ENCODE measurements at regions not wholly inside any gene's neighbourhood (a gene's known extent, or its start where the extent isn't known, plus 50 kb on each side); places are given as distances from the start of the nearest gene placed in this dataset.

DNA sequence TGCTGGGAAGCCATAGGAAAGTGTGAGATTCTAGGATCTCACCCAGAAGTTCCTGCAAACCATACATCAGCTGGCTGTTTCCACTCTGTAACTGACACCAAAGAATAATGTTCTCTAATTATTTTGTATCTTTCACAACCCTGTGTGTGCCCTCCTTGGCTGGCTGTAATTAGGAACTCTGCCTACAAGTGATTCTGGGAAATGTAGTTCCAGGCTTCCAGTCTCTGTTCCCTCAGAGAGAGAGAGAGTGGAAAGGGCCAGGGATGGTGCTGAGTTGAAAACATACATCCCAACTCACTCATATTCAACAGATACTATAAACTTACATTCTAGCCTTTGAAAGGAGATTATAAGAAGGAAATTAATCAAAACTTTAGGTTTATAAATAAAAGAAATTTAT, 57.5 kb upstream of the C1QTNF7 start:
- ATAC-seq (no peak), DNase-seq (no peak)
- H3K27ac ChIP-seq (ENCODE audit: low read length): no peak overlapping the region
- H3K36me3 ChIP-seq (ENCODE audit: control insufficient read depth, insufficient read depth, low read length): no peaks in the 10 kb centered on the region
- intact Hi-C loops (cut with micrococcal nuclease): no loop called here
- Mint-ChIP-seq H3K36me3 (no peaks in the 10 kb centered on the region), H3K4me1 (peaks cover 7 to 11% of the 10 kb centered on the region in 2 donors), H3K4me3 (no peak overlapping the region), H3K9me3 (no peaks in the 10 kb centered on the region), H3K27ac (no peak overlapping the region), H3K27me3 (ENCODE audit: low read depth in 2 of 2) (peaks cover 0 to 6% of the 10 kb centered on the region in 2 donors)
- H3K9me3 ChIP-seq (ENCODE audit: control insufficient read depth, insufficient read depth, low read length): no peaks in the 10 kb centered on the region
- H3K4me3 ChIP-seq (ENCODE audit: low read length): no peak overlapping the region
- H3K27me3 ChIP-seq (ENCODE audit: control insufficient read depth, insufficient read depth, low read length): no peaks in the 10 kb centered on the region
- no peaks in the 10 kb centered on the region for H3K4me1 ChIP-seq (ENCODE audit: control insufficient read depth, insufficient read depth, low read length)
- TF ChIP-seq, protein P1, sequence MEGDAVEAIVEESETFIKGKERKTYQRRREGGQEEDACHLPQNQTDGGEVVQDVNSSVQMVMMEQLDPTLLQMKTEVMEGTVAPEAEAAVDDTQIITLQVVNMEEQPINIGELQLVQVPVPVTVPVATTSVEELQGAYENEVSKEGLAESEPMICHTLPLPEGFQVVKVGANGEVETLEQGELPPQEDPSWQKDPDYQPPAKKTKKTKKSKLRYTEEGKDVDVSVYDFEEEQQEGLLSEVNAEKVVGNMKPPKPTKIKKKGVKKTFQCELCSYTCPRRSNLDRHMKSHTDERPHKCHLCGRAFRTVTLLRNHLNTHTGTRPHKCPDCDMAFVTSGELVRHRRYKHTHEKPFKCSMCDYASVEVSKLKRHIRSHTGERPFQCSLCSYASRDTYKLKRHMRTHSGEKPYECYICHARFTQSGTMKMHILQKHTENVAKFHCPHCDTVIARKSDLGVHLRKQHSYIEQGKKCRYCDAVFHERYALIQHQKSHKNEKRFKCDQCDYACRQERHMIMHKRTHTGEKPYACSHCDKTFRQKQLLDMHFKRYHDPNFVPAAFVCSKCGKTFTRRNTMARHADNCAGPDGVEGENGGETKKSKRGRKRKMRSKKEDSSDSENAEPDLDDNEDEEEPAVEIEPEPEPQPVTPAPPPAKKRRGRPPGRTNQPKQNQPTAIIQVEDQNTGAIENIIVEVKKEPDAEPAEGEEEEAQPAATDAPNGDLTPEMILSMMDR (IDR thresholded peaks at IDR 0.05): no peak

DNA sequence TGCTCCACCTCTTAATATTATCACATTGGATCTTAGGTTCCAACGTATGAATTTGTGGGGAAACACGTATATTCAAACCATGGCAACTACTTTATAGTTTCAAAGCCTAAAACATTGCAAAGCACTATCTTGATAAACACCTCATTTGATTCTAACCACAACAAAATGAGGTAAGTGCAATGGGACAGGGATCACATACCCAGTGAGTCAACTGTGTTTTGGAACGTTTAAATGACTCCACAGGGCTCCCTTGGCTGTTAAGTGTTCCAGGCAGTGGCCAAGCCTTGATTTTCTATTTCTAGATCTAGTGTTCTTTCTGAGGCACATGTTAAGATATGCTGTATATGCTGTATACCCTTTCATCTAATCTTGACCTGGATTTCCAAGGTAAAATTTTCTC, 54.5 kb upstream of the C1QTNF7 start:
- WGBS (ENCODE audit: insufficient coverage): 65% methylated on average over 3 of the region's 3 CpGs
- DNase-seq (no peak), ATAC-seq (peak in 1 of 3 donors; percentile 38)
- H3K4me3 ChIP-seq (ENCODE audit: low read length): no peak overlapping the region
- H3K27ac ChIP-seq (ENCODE audit: low read length): no peak overlapping the region
- no peaks in the 10 kb centered on the region for H3K36me3 ChIP-seq (ENCODE audit: control insufficient read depth, insufficient read depth, low read length)
- no peak overlapping the region for H3K4me3 Mint-ChIP-seq
- H3K9me3 ChIP-seq (ENCODE audit: control insufficient read depth, insufficient read depth, low read length): no peaks in the 10 kb centered on the region
- H3K4me1 Mint-ChIP-seq: peaks cover 10 to 12% of the 10 kb centered on the region in 2 donors
- no peaks in the 10 kb centered on the region for H3K36me3 Mint-ChIP-seq
- no peaks in the 10 kb centered on the region for H3K9me3 Mint-ChIP-seq
- TF ChIP-seq, protein P1 (IDR thresholded peaks at IDR 0.05): no peak
- H3K27me3 Mint-ChIP-seq (ENCODE audit: low read depth in 2 of 2): no peaks in the 10 kb centered on the region
- no peaks in the 10 kb centered on the region for H3K27me3 ChIP-seq (ENCODE audit: control insufficient read depth, insufficient read depth, low read length)
- intact Hi-C loops (cut with micrococcal nuclease): no loop called here
- no peak overlapping the region for H3K27ac Mint-ChIP-seq
- H3K4me1 ChIP-seq (ENCODE audit: control insufficient read depth, insufficient read depth, low read length): no peaks in the 10 kb centered on the region

DNA sequence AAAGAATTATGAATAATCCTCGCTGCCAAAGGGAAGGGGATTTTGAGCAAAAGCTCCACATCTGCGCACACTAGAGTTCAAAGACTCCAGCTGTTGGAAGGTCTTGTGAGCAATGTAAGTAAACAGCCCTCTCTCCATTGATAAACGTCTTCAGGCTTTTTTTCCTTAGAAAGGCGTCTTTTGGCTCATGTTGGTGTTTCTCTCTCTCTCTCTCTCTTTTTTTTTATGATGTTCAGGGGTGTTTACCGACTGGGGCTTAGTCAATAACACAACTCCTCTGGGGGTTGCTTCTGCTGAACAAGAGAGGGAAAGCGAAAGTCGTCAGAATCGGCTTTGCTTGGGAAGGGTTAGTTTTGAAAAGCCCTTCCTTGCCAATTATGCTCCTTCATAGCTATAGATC, 53.2 kb upstream of the C1QTNF7 start:
- no peak overlapping the region for H3K27ac ChIP-seq (ENCODE audit: low read length)
- intact Hi-C loops (cut with micrococcal nuclease): no loop called here
- H3K4me1 Mint-ChIP-seq: peaks cover 10 to 11% of the 10 kb centered on the region in 2 donors

DNA sequence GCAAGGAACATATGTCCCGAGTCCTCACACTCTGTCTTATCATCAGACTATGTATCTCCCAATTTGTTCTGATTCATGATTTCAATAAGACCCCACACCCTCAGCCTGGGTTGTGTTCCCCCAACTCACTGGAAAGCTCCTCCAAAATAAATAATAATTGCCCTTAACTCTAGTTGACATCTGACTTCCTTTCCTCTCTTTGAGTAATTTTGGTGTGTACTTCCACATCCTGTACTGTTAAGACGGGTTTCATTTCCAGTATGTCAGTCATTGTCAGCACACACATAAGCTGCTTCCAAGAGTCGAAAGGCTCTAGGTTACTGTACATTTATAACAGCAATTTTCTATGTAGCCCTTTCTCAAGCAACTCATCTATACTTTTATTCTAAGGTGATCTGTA, 52.2 kb upstream of the C1QTNF7 start:
- intact Hi-C loops (cut with micrococcal nuclease): no loop called here
- Mint-ChIP-seq H3K36me3 (no peaks in the 10 kb centered on the region), H3K4me3 (no peak overlapping the region), H3K27me3 (ENCODE audit: low read depth in 2 of 2) (no peaks in the 10 kb centered on the region), H3K27ac (no peak overlapping the region), H3K9me3 (no peaks in the 10 kb centered on the region), H3K4me1 (peaks cover 10 to 11% of the 10 kb centered on the region in 2 donors)
- DNase-seq (peak in 1 of 2 donors; percentile 19), ATAC-seq (peak in 2 of 3 donors; percentile 49 to 53)
- Histone ChIP-seq H3K36me3 (ENCODE audit: control insufficient read depth, insufficient read depth, low read length) (no peaks in the 10 kb centered on the region), H3K27ac (ENCODE audit: low read length) (no peak overlapping the region), H3K9me3 (ENCODE audit: control insufficient read depth, insufficient read depth, low read length) (no peaks in the 10 kb centered on the region), H3K27me3 (ENCODE audit: control insufficient read depth, insufficient read depth, low read length) (no peaks in the 10 kb centered on the region), H3K4me1 (ENCODE audit: control insufficient read depth, insufficient read depth, low read length) (no peaks in the 10 kb centered on the region), H3K4me3 (ENCODE audit: low read length) (no peak overlapping the region)
- WGBS (ENCODE audit: insufficient coverage): 37% methylated on average over 3 of the region's 3 CpGs
- TF ChIP-seq, protein P1 (IDR thresholded peaks at IDR 0.05): no peak

More for the DNA sequence above, 53.2 kb upstream of the C1QTNF7 start:
- Histone ChIP-seq H3K4me3 (ENCODE audit: low read length) (no peak overlapping the region), H3K36me3 (ENCODE audit: control insufficient read depth, insufficient read depth, low read length) (no peaks in the 10 kb centered on the region), H3K9me3 (ENCODE audit: control insufficient read depth, insufficient read depth, low read length) (no peaks in the 10 kb centered on the region), H3K27me3 (ENCODE audit: control insufficient read depth, insufficient read depth, low read length) (no peaks in the 10 kb centered on the region), H3K4me1 (ENCODE audit: control insufficient read depth, insufficient read depth, low read length) (no peaks in the 10 kb centered on the region)
- TF ChIP-seq, protein P1 (IDR thresholded peaks at IDR 0.05): no peak
- Mint-ChIP-seq H3K36me3 (no peaks in the 10 kb centered on the region), H3K27me3 (ENCODE audit: low read depth in 2 of 2) (no peaks in the 10 kb centered on the region), H3K27ac (no peak overlapping the region), H3K9me3 (no peaks in the 10 kb centered on the region), H3K4me3 (no peak overlapping the region)
- no peak for DNase-seq
- no peak for ATAC-seq
- WGBS (ENCODE audit: insufficient coverage): 90% methylated on average over 8 of the region's 8 CpGs

All from natural killer cell (primary cell).